GM12878 (cell line): ENCODE measurements at regions not wholly inside any gene's neighbourhood (a gene's known extent, or its start where the extent isn't known, plus 50 kb on each side); places are given as distances from the start of the nearest gene placed in this dataset.

ENCODE experiments used
- ATF3 ChIP-seq: IDR thresholded peaks from 2 replicates; pipeline ENCODE4 v1.6.1; 2011; ENCODE audit warnings: low read depth, mild to moderate bottlenecking, low read length, moderate library complexity, borderline replicate concordance; ENCODE audit errors: extremely low read depth
- CEBPB ChIP-seq, 2 experiments: fragments of 150-350 bp in 1 of 2; IDR thresholded peaks; 2 replicates each; pipeline ENCODE4 v1.6.1; 2012 to 2014; ENCODE audit warnings: low read depth in 2 of 2, low read length in 2 of 2, borderline replicate concordance in 1 of 2, inconsistent platforms in 1 of 2
- CTCF ChIP-seq, 3 experiments: IDR thresholded peaks in 2 of 3; conservative IDR thresholded peaks in 1 of 3; 2 replicates each; pipeline ENCODE4 v1.5.1; 2011; ENCODE audit warnings: low read depth in 3 of 3, low read length in 3 of 3, mild to moderate bottlenecking in 3 of 3, control low read depth in 2 of 3, moderate library complexity in 2 of 3, inconsistent platforms in 1 of 3, mixed read lengths in 1 of 3; ENCODE audit not compliant: control insufficient read depth in 2 of 3, insufficient read depth in 1 of 3; ENCODE audit errors: extremely low read depth in 1 of 3
- GATAD2B ChIP-seq: fragments of 450-650 bp; conservative IDR thresholded peaks from 2 replicates; pipeline ENCODE4 v1.6.1; 2017; ENCODE audit warnings: low read depth, mild to moderate bottlenecking, moderate library complexity
- HDAC2 ChIP-seq: fragments of 200-600 bp; sonication (generic); IDR thresholded peaks from 2 replicates; pipeline ENCODE4 v1.6.1; 2017
- POLR2A ChIP-seq: IDR thresholded peaks from 2 replicates; pipeline ENCODE4 v1.6.1; 2011; ENCODE audit warnings: low read depth, mild to moderate bottlenecking, low read length
- TF ChIP-seq, protein P1 (sequence below): IDR thresholded peaks from 2 replicates; pipeline ENCODE4 v1.6.1; 2012; ENCODE audit warnings: low read depth, low read length, improper control_type of control experiment

GRCh38 chr7:16344927-16345326 is 76.4 kb downstream of the CRPPA start:
- no peak for TF ChIP-seq CTCF (IDR thresholded peaks at IDR 0.05 in 2 of 3, conservative IDR thresholded peaks at IDR 0.05 in 1 of 3; ENCODE audit: control insufficient read depth in 2 of 3, extremely low read depth in 1 of 3, insufficient read depth in 1 of 3, low read depth in 3 of 3, low read length in 3 of 3)
- TF ChIP-seq GATAD2B, result no peak
- TF ChIP-seq CEBPB (IDR thresholded peaks at IDR 0.05; ENCODE audit: borderline replicate concordance in 1 of 2, low read depth in 2 of 2, low read length in 2 of 2), result no peak
- no peak for TF ChIP-seq POLR2A
- TF ChIP-seq, protein P1, sequence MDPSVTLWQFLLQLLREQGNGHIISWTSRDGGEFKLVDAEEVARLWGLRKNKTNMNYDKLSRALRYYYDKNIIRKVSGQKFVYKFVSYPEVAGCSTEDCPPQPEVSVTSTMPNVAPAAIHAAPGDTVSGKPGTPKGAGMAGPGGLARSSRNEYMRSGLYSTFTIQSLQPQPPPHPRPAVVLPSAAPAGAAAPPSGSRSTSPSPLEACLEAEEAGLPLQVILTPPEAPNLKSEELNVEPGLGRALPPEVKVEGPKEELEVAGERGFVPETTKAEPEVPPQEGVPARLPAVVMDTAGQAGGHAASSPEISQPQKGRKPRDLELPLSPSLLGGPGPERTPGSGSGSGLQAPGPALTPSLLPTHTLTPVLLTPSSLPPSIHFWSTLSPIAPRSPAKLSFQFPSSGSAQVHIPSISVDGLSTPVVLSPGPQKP, result no peak
- no peak for TF ChIP-seq ATF3
- no peak for TF ChIP-seq HDAC2
